ENCODE measurements at regions not wholly inside any gene's neighbourhood (a gene's known extent, or its start where the extent isn't known, plus 50 kb on each side); places are given as distances from the start of the nearest gene placed in this dataset.

DNA sequence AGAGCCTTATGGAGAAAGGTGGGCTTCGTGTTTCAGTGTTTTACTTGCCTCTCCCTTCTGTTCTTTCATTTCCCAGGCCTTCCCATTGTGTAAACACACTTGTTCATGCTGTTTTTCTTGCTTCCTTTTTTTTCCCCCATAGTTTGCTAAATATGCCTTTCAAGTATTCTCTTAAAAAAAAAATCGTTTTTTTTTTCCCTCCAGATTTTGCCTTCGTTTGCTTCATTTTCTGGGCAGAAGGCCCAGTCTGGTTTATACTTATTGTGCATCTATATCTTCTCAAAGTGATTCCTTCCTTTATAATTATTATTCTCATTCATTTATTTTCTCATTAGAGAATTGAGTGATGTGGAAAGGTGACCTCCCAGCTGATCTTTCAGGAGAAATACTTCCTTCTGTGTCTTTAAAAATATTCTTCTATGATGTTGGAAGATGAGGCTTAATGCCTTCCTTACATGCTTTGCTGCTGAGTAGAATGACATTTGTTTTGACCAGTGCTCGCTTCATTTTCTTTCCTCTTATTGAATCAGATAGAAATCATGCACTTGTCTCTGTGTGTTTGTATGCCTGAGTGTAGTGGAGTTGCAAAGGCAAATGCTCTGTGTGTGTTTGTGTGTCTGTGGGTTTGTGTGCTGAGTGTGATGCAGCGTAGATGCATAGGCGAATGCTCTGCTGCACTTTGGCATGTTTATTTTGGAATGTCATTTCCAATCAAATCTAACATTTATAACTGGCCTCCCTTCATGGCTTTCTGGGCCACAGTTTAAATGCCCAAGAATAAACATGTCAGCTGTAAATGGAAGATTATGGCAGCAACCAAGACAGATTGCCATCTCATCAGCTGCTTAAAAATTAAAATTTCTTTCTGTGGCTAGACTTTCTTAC lies 591.4 kb downstream of the FGF9 start:
- Histone ChIP-seq H3K4me1 (ENCODE audit: control insufficient read depth, insufficient read depth, low read length, unreplicated experiment) (no peaks in the 10 kb centered on the region), H2AFZ (ENCODE audit: low read length, unreplicated experiment) (no peak overlapping the region)

GRCh38 chr13:22263185-22263584 lies 592.3 kb downstream of the FGF9 start:
- H3K4me1 ChIP-seq (ENCODE audit: control insufficient read depth, insufficient read depth, low read length, unreplicated experiment), result no peaks in the 10 kb centered on the region
- H3K27me3 ChIP-seq (ENCODE audit: insufficient read depth, low read length), result no peaks in the 10 kb centered on the region
- H3K4me3 ChIP-seq (ENCODE audit: low read depth, low read length), result no peak overlapping the region
- no peaks in the 10 kb centered on the region for H3K79me2 ChIP-seq (ENCODE audit: control insufficient read depth, insufficient read depth, low read length, unreplicated experiment)
- H2AFZ ChIP-seq (ENCODE audit: low read length, unreplicated experiment), result no peak overlapping the region
- H3K27ac ChIP-seq (ENCODE audit: low read depth, low read length), result no peak overlapping the region
- no peaks in the 10 kb centered on the region for H3K36me3 ChIP-seq (ENCODE audit: insufficient read depth, low read length)

More for the DNA sequence above, 591.4 kb downstream of the FGF9 start:
- no peaks in the 10 kb centered on the region for H3K79me2 ChIP-seq (ENCODE audit: control insufficient read depth, insufficient read depth, low read length, unreplicated experiment)
- no peak overlapping the region for H3K27ac ChIP-seq (ENCODE audit: low read depth, low read length)
- H3K4me3 ChIP-seq (ENCODE audit: low read depth, low read length), result no peak overlapping the region
- H3K27me3 ChIP-seq (ENCODE audit: insufficient read depth, low read length), result no peaks in the 10 kb centered on the region
- no peaks in the 10 kb centered on the region for H3K36me3 ChIP-seq (ENCODE audit: insufficient read depth, low read length)

GRCh38 chr13:22265563-22265962 lies 594.7 kb downstream of the FGF9 start:
- H3K27me3 ChIP-seq (ENCODE audit: insufficient read depth, low read length), result no peaks in the 10 kb centered on the region
- H3K27ac ChIP-seq (ENCODE audit: low read depth, low read length), result no peak overlapping the region
- no peaks in the 10 kb centered on the region for H3K79me2 ChIP-seq (ENCODE audit: control insufficient read depth, insufficient read depth, low read length, unreplicated experiment)
- H3K4me3 ChIP-seq (ENCODE audit: low read depth, low read length), result no peak overlapping the region
- H2AFZ ChIP-seq (ENCODE audit: low read length, unreplicated experiment), result no peak overlapping the region
- H3K36me3 ChIP-seq (ENCODE audit: insufficient read depth, low read length), result no peaks in the 10 kb centered on the region
- no peaks in the 10 kb centered on the region for H3K4me1 ChIP-seq (ENCODE audit: control insufficient read depth, insufficient read depth, low read length, unreplicated experiment)

- Histone ChIP-seq H3K36me3 (ENCODE audit: insufficient read depth, low read length) (no peaks in the 10 kb centered on the region), H3K27me3 (ENCODE audit: insufficient read depth, low read length) (no peaks in the 10 kb centered on the region), H3K4me3 (ENCODE audit: low read depth, low read length) (no peak overlapping the region), H3K27ac (ENCODE audit: low read depth, low read length) (no peak overlapping the region), H2AFZ (ENCODE audit: low read length, unreplicated experiment) (no peak overlapping the region), H3K79me2 (ENCODE audit: control insufficient read depth, insufficient read depth, low read length, unreplicated experiment) (no peaks in the 10 kb centered on the region), H3K4me1 (ENCODE audit: control insufficient read depth, insufficient read depth, low read length, unreplicated experiment) (no peaks in the 10 kb centered on the region)
Measured at GRCh38 chr13:22270881-22271280, 600.0 kb downstream of the FGF9 start.

DNA sequence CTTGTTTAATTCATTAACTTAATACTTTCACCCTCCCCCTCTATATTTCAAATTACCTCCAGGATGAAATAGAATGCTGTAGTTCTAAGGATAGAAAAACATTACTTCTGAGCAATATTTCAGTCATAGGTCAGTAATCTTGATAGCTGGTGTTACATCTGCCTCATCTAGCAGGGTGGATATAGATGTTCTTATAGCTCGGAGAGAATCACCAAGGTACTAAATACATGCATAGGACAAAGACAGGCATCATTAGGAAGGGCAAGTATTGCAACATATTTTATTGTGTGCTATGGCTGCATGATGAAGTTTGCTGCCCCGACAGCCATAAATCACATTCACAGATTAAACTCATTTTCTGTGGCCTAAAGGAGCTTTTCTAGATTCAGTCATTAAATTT lies 601.0 kb downstream of the FGF9 start:
- H3K27me3 ChIP-seq (ENCODE audit: insufficient read depth, low read length), result no peaks in the 10 kb centered on the region
- H3K4me3 ChIP-seq (ENCODE audit: low read depth, low read length), result no peak overlapping the region
- no peaks in the 10 kb centered on the region for H3K79me2 ChIP-seq (ENCODE audit: control insufficient read depth, insufficient read depth, low read length, unreplicated experiment)
- no peaks in the 10 kb centered on the region for H3K36me3 ChIP-seq (ENCODE audit: insufficient read depth, low read length)
- H3K27ac ChIP-seq (ENCODE audit: low read depth, low read length), result no peak overlapping the region
- no peaks in the 10 kb centered on the region for H3K4me1 ChIP-seq (ENCODE audit: control insufficient read depth, insufficient read depth, low read length, unreplicated experiment)
- no peak overlapping the region for H2AFZ ChIP-seq (ENCODE audit: low read length, unreplicated experiment)

- Histone ChIP-seq H3K79me2 (ENCODE audit: control insufficient read depth, insufficient read depth, low read length, unreplicated experiment) (no peaks in the 10 kb centered on the region), H3K36me3 (ENCODE audit: insufficient read depth, low read length) (no peaks in the 10 kb centered on the region), H3K4me1 (ENCODE audit: control insufficient read depth, insufficient read depth, low read length, unreplicated experiment) (no peaks in the 10 kb centered on the region), H3K27ac (ENCODE audit: low read depth, low read length) (no peak overlapping the region), H3K27me3 (ENCODE audit: insufficient read depth, low read length) (no peaks in the 10 kb centered on the region), H2AFZ (ENCODE audit: low read length, unreplicated experiment) (no peak overlapping the region), H3K4me3 (ENCODE audit: low read depth, low read length) (no peak overlapping the region)
Measured at GRCh38 chr13:22275393-22275792, 604.5 kb downstream of the FGF9 start.

DNA sequence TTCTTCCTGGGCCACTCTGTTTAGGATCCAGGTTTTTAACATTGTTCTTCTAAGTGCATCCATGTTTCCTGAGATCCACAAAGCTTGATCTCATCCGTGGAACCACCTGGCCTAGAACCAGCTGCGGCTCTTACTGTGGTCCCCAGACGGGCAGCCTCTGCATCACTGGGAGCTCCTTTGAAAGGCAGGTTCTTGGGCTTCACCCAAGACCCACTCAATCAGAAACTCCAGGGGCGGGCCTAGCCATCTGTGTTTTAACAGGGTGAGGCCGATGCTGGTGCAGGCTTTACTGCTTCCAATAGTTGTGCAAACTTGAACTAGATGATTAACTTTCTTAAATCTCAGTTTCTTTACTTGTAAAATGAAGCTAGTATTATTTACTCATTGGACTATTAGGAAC lies 605.7 kb downstream of the FGF9 start:
- no peaks in the 10 kb centered on the region for H3K36me3 ChIP-seq (ENCODE audit: insufficient read depth, low read length)

DNA sequence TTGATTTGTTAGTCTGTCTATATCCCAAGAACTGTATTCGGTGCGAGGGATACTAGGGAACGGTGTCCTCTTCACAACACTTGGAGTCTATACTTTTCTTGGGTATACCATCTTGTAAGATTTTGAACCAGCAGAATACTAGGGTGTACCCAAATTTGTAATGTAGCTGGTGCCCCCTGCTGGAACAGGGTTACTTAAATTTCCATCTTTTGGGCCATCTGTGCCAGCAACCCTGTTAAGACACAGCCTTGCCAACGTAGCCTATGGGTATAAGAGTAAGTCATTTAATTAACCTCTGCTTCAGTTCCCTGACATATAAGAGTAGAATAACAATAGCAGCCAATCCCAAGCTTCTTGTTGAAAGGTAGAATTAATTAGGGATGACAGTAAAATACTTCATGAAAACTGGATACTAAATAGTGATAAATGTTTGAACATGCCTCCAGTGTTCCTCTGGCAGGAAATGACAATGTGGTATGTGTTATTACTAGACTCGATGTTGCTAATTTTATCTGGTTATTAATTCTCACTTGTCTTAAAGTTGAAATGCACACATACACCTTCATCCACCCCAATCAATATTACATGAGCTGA lies 607.6 kb downstream of the FGF9 start:
- H3K36me3 ChIP-seq (ENCODE audit: insufficient read depth, low read length), result no peaks in the 10 kb centered on the region
- no peak overlapping the region for H3K27ac ChIP-seq (ENCODE audit: low read depth, low read length)
- no peaks in the 10 kb centered on the region for H3K4me1 ChIP-seq (ENCODE audit: control insufficient read depth, insufficient read depth, low read length, unreplicated experiment)
- no peaks in the 10 kb centered on the region for H3K79me2 ChIP-seq (ENCODE audit: control insufficient read depth, insufficient read depth, low read length, unreplicated experiment)
- no peak overlapping the region for H2AFZ ChIP-seq (ENCODE audit: low read length, unreplicated experiment)
- H3K4me3 ChIP-seq (ENCODE audit: low read depth, low read length), result no peak overlapping the region
- H3K27me3 ChIP-seq (ENCODE audit: insufficient read depth, low read length), result no peaks in the 10 kb centered on the region

More for the DNA sequence above, 605.7 kb downstream of the FGF9 start:
- Histone ChIP-seq H3K79me2 (ENCODE audit: control insufficient read depth, insufficient read depth, low read length, unreplicated experiment) (no peaks in the 10 kb centered on the region), H3K4me1 (ENCODE audit: control insufficient read depth, insufficient read depth, low read length, unreplicated experiment) (no peaks in the 10 kb centered on the region), H3K27ac (ENCODE audit: low read depth, low read length) (no peak overlapping the region), H2AFZ (ENCODE audit: low read length, unreplicated experiment) (no peak overlapping the region), H3K27me3 (ENCODE audit: insufficient read depth, low read length) (no peaks in the 10 kb centered on the region), H3K4me3 (ENCODE audit: low read depth, low read length) (no peak overlapping the region)

GRCh38 chr13:22285867-22286266 lies 615.0 kb downstream of the FGF9 start:
- no peaks in the 10 kb centered on the region for H3K36me3 ChIP-seq (ENCODE audit: insufficient read depth, low read length)
- H3K27me3 ChIP-seq (ENCODE audit: insufficient read depth, low read length), result no peaks in the 10 kb centered on the region
- no peak overlapping the region for H2AFZ ChIP-seq (ENCODE audit: low read length, unreplicated experiment)
- no peak overlapping the region for H3K4me3 ChIP-seq (ENCODE audit: low read depth, low read length)
- H3K27ac ChIP-seq (ENCODE audit: low read depth, low read length), result no peak overlapping the region
- no peaks in the 10 kb centered on the region for H3K79me2 ChIP-seq (ENCODE audit: control insufficient read depth, insufficient read depth, low read length, unreplicated experiment)
- no peaks in the 10 kb centered on the region for H3K4me1 ChIP-seq (ENCODE audit: control insufficient read depth, insufficient read depth, low read length, unreplicated experiment)

- Histone ChIP-seq H2AFZ (ENCODE audit: low read length, unreplicated experiment) (no peak overlapping the region), H3K27ac (ENCODE audit: low read depth, low read length) (no peak overlapping the region), H3K4me3 (ENCODE audit: low read depth, low read length) (no peak overlapping the region), H3K27me3 (ENCODE audit: insufficient read depth, low read length) (no peaks in the 10 kb centered on the region), H3K79me2 (ENCODE audit: control insufficient read depth, insufficient read depth, low read length, unreplicated experiment) (no peaks in the 10 kb centered on the region), H3K36me3 (ENCODE audit: insufficient read depth, low read length) (no peaks in the 10 kb centered on the region), H3K4me1 (ENCODE audit: control insufficient read depth, insufficient read depth, low read length, unreplicated experiment) (no peaks in the 10 kb centered on the region)
Measured at GRCh38 chr13:22286338-22286737, 615.5 kb downstream of the FGF9 start.

DNA sequence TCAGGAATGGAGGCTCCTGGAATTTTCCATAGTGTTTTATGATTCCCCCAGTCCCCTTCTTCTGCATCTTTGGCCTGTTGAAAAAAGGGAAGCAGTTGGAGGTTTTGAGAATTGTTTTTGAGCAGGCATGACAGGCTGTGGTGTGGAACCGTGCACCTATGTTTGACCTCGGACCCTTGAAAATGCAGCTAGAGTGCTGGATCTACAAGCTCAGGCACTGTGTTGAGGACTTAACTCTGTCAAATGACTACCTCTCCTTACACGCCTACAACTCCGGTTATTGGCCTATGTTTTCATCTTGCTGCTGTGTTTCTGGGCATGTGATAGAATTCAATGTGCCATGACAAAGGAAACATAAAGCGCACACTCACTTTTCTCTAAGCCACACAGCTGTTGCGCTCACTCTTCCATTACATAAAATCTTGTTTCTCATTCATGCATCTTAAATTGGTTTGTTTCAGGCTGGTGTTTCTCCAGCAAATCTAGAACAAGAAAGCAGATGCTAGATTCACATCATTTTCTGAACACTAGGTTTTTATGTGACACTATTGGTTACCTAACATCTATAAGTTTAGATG lies 616.6 kb downstream of the FGF9 start:
- Histone ChIP-seq H3K27ac (ENCODE audit: low read depth, low read length) (no peak overlapping the region), H3K4me3 (ENCODE audit: low read depth, low read length) (no peak overlapping the region), H3K4me1 (ENCODE audit: control insufficient read depth, insufficient read depth, low read length, unreplicated experiment) (no peaks in the 10 kb centered on the region)

More for the DNA sequence above, 616.6 kb downstream of the FGF9 start:
- Histone ChIP-seq H2AFZ (ENCODE audit: low read length, unreplicated experiment) (no peak overlapping the region), H3K79me2 (ENCODE audit: control insufficient read depth, insufficient read depth, low read length, unreplicated experiment) (no peaks in the 10 kb centered on the region), H3K36me3 (ENCODE audit: insufficient read depth, low read length) (no peaks in the 10 kb centered on the region), H3K27me3 (ENCODE audit: insufficient read depth, low read length) (no peaks in the 10 kb centered on the region)
